GM10266 (cell line): ENCODE measurements at regions not wholly inside any gene's neighbourhood (a gene's known extent, or its start where the extent isn't known, plus 50 kb on each side); places are given as distances from the start of the nearest gene placed in this dataset.

ENCODE experiments used
- DNase-seq: peaks from one replicate; pipeline ENCODE4 v3.0.0; 2012; ENCODE audit errors: extremely low spot score
- TF ChIP-seq, protein P1 (sequence below): IDR thresholded peaks from 2 replicates; pipeline ENCODE4 v1.5.1; 2012; ENCODE audit warnings: mild to moderate bottlenecking, low read depth; ENCODE audit not compliant: control insufficient read depth, insufficient read depth; ENCODE audit errors: missing control alignments

DNA sequence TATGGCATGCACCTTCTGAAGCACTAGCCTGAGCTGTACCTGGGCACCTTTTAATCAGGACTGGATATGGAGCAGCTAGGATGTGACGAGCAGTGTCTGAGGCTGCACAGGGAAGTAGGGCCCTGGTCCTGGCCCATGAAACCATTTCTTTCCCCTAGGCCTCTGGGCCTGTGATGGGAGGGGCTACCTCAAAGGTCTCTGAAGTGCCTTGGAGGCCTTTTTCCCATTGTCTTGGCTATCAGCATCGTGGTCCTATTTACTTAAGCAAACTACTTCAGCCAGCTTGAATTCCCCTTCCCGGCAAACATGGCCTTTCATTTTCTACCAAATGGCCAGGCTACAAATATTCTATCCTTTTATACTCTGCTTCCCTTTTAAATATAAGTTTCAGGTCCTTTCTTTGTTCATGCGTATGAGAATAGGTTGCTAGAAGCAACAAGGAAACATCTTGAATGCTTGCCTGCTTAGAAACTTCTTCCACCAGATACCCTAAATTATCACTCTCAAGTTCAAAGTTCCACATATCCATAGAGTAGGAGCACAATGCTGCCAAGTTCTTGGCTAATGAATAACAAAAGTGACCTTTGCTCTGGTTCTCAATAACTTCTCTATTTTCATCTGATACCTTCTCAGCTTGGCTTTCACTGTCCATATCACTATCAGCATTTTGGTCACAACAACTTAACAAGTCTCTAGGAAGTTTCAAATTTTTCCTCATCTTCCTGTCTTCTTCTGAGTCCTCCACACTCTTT lies 673.1 kb downstream of the HTR1B start:
- TF ChIP-seq, protein P1, sequence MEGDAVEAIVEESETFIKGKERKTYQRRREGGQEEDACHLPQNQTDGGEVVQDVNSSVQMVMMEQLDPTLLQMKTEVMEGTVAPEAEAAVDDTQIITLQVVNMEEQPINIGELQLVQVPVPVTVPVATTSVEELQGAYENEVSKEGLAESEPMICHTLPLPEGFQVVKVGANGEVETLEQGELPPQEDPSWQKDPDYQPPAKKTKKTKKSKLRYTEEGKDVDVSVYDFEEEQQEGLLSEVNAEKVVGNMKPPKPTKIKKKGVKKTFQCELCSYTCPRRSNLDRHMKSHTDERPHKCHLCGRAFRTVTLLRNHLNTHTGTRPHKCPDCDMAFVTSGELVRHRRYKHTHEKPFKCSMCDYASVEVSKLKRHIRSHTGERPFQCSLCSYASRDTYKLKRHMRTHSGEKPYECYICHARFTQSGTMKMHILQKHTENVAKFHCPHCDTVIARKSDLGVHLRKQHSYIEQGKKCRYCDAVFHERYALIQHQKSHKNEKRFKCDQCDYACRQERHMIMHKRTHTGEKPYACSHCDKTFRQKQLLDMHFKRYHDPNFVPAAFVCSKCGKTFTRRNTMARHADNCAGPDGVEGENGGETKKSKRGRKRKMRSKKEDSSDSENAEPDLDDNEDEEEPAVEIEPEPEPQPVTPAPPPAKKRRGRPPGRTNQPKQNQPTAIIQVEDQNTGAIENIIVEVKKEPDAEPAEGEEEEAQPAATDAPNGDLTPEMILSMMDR = no peak
- DNase-seq = no peak

DNA sequence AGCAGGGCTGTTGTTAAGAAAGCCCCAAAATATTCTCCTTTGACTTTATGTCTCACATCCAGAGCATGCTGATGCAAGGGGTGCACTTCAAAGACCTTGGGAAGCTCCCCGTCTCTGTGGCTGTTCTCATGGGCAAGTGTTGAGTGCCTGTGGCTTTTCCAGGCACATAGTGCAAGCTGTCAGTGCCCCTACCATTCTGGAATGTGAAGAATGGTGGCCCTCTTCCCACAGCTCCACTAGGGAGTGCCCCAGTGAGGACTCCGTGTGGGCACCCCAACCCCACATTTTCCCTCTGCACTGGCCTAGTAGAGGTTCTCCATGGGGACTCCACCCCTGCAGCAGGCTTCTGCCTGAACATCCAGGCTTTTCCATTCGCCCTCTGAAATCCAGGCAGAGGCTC lies 673.7 kb downstream of the HTR1B start:
- TF ChIP-seq, protein P1 = no peak
- no peak for DNase-seq

GRCh38 chr6:76788155-76788554 lies 675.1 kb downstream of the HTR1B start:
- TF ChIP-seq, protein P1 = no peak
- DNase-seq = no peak

DNA sequence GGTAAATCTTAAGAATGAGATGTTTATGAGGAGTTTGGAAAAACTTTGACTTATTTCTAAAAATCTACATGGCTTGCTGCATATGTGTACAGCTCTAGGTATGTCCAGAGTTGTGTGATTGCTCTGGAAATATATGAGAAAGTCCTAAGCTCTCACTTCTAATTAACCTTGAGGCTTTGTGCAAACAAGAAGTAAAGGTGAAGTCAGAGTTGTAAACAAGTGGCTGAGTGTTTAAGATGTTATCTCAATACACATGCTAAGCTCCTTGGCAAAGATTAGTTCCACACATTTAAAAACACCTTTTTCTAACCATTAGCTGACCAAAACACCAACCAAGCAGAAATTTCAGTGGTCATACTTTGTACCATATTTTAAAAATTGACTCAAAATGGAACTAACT lies 684.2 kb downstream of the HTR1B start:
- DNase-seq = no peak
- TF ChIP-seq, protein P1 = no peak

GRCh38 chr6:76776876-76777275 lies 686.4 kb downstream of the HTR1B start:
- DNase-seq = no peak
- TF ChIP-seq, protein P1 = no peak

- TF ChIP-seq, protein P1 = no peak
- no peak for DNase-seq
Observed at GRCh38 chr6:76774781-76775384, 688.4 kb downstream of the HTR1B start.

DNA sequence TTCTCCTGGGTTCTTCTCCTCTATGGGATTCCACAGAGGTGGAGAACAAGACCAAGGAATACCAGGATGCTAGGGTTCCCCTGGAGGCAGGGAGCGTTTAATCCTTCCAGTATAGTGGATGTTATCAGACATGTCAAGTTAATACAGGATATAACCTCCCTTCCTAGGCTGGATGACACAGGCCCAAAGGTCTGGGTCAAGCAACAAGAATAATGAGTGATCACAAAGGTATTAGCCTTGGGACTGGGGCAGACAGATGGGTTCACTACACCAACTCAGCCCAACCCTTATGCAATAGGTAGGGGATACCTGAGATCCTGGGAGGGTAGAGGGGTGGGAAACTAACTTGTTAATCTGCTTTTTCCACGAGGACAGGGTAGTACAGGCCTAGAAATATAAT lies 690.3 kb downstream of the HTR1B start:
- TF ChIP-seq, protein P1 = no peak
- DNase-seq = no peak
